Uterus (tissue), 2 donors: ENCODE measurements at regions not wholly inside any gene's neighbourhood (a gene's known extent, or its start where the extent isn't known, plus 50 kb on each side); places are given as distances from the start of the nearest gene placed in this dataset.

Source experiments
- POLR2A ChIP-seq, 2 donors: fragments of 450-650 bp; IDR thresholded peaks; one replicate each; pipeline ENCODE4 v1.6.1; 2016; ENCODE audit warnings: antibody characterized with exemption in 2 of 2, mild to moderate bottlenecking in 1 of 2, moderate library complexity in 1 of 2
- TF ChIP-seq, protein P1 (sequence below), 4 experiments: fragments of 200-600 bp in 2 of 4; fragments of 450-650 bp in 2 of 4; sonication (generic) in 2 of 4; IDR thresholded peaks; one replicate each; pipeline ENCODE4 v1.5.1; 2016 to 2019; ENCODE audit warnings: antibody characterized with exemption in 4 of 4, mild to moderate bottlenecking in 2 of 4, moderate library complexity in 1 of 4

- TF ChIP-seq, protein P1, sequence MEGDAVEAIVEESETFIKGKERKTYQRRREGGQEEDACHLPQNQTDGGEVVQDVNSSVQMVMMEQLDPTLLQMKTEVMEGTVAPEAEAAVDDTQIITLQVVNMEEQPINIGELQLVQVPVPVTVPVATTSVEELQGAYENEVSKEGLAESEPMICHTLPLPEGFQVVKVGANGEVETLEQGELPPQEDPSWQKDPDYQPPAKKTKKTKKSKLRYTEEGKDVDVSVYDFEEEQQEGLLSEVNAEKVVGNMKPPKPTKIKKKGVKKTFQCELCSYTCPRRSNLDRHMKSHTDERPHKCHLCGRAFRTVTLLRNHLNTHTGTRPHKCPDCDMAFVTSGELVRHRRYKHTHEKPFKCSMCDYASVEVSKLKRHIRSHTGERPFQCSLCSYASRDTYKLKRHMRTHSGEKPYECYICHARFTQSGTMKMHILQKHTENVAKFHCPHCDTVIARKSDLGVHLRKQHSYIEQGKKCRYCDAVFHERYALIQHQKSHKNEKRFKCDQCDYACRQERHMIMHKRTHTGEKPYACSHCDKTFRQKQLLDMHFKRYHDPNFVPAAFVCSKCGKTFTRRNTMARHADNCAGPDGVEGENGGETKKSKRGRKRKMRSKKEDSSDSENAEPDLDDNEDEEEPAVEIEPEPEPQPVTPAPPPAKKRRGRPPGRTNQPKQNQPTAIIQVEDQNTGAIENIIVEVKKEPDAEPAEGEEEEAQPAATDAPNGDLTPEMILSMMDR (IDR thresholded peaks at IDR 0.05) = no peak
- no peak for TF ChIP-seq POLR2A (IDR thresholded peaks at IDR 0.05)
Observed at GRCh38 chr14:35987731-35988130, 161.6 kb downstream of the BRMS1L start.
